Tibial nerve (tissue), 3 donors: ENCODE measurements at regions not wholly inside any gene's neighbourhood (a gene's known extent, or its start where the extent isn't known, plus 50 kb on each side); places are given as distances from the start of the nearest gene placed in this dataset.

Experiments
- CTCF ChIP-seq, 5 experiments: fragments of 200-600 bp in 3 of 5; fragments of 450-650 bp in 2 of 5; sonication (generic) in 3 of 5; IDR thresholded peaks; one replicate each; pipeline ENCODE4 v1.5.1; 2016 to 2019; ENCODE audit warnings: antibody characterized with exemption in 5 of 5, mild to moderate bottlenecking in 3 of 5, moderate library complexity in 2 of 5
- POLR2A ChIP-seq, 2 donors: fragments of 450-650 bp; IDR thresholded peaks; one replicate each; pipeline ENCODE4 v1.6.1; 2017; ENCODE audit warnings: antibody characterized with exemption in 2 of 2, mild to moderate bottlenecking in 2 of 2, moderate library complexity in 2 of 2

- TF ChIP-seq CTCF (IDR thresholded peaks at IDR 0.05) (no peak), POLR2A (IDR thresholded peaks at IDR 0.05) (no peak)
Measured at GRCh38 chr7:123372368-123372767, 162.0 kb downstream of the IQUB start.
